GDM1 (cell line): ENCODE measurements at regions not wholly inside any gene's neighbourhood (a gene's known extent, or its start where the extent isn't known, plus 50 kb on each side); places are given as distances from the start of the nearest gene placed in this dataset.
"Not testable (repeated sequence)": the region's sequence is repeated elsewhere in the genome, so short reads cannot be mapped to it uniquely, and the experiment has no call there.

Experiments
- DNase-seq: peaks from one replicate; lab custom pipeline; 2025; lab: John Stamatoyannopoulos, UW

DNA sequence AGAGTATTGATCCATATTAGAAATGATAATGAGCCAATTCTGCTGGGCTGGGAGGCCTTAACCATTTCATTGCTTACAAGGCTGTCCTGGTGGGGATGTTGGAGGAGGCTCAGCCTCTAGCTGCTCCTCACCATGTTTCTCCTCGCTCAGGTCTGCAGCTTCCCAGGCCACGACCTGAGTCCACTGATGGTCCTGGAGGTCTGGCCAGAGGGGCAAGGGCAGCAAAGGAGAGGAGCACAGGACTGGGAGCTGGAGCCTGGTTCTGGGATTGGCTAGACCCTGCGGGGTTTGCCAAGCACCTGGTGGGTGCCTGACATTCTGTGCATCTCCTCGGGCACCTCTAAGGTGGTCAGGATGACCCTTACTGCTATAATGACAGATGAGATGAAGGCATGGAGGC, 92.6 kb downstream of the KIF26A start:
- DNase-seq: no peak

DNA sequence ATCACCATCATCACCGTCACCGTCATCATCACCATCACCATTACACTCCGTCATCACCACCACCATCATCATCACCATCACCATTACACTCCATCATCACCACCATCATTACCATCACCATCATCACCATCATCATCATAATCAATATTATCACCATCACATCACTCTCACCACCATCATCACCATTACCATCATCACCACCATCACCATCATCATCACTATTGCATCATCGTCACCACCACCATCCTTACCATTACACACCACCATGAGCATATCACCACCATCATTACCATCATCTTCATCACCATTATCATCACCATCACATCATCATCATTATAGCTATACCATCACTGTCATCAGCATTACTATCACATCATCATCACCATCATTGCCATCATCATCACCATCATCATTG, 93.7 kb downstream of the KIF26A start:
- DNase-seq: no peak

DNA sequence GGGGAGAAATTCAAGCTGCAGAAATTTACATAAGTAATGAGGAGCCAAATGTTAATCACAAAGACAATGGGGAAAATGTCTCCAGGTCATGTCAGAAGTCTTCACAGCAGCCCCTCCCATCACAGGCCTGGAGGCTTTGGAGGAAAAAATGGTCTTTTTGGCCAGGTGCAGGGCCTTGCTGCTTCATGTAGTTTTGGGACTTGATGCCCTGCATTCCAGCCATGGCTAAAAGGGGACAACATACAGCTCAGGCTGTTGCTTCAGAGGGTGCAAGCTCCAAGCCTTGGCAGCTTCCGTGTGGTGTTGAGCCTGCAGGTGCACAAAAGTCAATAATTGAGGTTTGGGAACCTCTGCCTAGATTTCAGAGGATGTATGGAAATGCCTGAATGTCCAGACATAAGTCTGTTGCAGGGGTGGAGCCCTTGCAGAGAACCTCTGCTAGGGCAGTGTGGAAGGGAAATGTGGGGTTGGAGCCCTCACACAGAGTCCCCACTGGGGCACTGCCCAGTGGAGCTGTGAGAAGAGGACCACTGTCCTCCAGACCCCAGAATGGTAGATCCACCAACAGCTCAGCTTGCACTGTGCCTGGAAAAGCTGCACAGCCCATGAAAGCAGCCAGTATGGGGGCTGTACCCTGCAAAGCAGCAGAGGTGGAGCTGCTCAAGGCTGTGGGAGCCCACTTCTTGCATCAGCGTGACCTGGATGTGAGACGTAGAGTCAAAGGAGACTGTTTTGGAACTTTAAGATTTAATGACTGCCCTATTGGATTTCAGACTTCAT, 95.8 kb downstream of the KIF26A start:
- not testable (repeated sequence) for DNase-seq

DNA sequence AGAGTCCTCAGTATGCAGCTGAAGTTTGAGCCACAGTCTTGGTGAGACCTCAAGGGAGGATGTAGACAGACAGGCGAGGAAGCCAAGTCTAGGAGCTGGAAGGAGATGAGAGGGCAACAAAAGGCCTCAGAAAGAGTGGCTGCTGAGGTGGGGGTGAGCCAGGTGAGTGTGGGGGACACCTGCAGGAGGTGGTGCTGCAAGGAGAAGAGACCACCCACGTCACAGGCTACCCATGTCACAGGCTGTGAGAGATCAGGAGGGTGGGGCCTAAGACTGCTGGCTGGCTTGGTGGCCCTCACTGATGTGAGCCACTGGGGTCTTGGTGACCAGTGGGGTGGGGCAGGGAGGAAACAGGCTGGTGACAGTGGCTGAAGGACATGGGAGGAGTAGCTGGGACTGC, 97.3 kb downstream of the KIF26A start:
- DNase-seq: no peak

DNA sequence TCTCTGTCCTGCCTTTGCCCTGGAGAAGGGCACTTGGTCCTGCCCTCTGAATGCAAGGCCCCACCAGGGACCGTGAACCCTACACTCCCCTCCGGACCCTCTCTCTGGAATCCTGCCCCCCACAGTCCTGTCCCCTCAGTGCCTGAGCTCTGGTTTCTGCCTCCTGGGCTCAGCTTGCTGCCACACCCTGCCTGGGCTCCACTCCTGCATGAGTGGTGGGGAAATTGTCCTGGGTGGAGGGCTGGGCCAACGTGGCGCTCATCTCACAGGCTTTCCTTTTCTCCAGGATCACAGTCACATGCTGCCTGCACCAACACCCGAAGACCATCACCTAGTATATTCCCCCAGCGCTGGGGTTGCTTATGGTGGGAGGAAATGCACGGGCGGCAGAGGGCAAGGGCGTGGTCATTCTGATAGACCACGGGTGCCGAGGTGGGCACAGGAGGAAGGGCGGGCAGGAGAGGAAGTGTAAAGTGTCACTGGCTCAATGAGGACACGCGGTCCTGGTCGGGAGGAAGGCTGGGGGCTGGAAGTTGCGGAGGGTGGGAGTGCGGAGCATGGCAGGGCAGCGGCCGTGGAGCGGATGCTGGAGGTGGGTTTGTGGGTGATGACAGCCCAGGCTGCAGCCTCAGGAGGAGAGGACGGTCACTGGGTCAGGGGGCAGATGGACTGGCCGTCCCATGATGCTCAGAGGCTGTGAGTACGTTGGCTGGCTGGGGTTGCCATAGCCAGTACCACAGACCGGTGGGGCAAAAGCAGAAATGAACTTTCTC, 99.5 kb downstream of the KIF26A start:
- no peak for DNase-seq

DNA sequence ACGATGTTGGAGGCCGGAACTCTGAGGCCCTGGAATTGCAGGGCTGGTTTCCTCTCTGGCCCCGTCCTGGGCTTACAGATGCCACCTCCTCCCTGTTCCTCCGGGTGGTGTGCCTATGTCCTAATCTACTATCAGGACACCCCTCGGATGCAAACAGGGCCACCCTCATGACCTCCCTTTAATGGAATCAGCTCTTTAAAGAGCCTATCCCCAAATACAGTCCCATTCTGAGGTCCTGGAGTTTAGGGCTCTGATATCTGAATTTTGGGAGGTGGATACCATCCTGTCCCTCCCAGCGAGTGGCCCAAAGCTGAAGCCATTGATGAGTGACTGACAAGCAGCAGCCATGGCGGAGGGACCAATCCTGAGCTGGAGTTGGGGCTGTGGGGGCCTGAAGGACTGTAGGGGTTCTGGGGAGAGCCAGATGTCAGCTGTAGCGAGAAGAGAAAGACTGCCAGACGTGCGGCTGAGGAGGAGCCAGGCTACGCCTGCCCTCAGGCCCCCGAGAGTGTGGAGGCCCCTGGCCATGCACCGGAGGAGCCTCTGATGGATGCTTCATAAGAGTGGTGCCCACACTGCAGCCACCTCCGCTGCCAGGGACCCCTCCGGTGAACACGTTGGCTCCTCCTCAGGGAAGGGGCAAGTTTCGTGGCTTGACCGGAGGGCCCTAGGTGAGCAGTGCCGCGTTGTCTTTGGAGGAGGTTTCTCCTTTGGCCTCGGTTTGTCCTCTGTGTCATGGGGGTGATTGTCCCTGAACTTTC, 100.2 kb downstream of the KIF26A start:
- no peak for DNase-seq

DNA sequence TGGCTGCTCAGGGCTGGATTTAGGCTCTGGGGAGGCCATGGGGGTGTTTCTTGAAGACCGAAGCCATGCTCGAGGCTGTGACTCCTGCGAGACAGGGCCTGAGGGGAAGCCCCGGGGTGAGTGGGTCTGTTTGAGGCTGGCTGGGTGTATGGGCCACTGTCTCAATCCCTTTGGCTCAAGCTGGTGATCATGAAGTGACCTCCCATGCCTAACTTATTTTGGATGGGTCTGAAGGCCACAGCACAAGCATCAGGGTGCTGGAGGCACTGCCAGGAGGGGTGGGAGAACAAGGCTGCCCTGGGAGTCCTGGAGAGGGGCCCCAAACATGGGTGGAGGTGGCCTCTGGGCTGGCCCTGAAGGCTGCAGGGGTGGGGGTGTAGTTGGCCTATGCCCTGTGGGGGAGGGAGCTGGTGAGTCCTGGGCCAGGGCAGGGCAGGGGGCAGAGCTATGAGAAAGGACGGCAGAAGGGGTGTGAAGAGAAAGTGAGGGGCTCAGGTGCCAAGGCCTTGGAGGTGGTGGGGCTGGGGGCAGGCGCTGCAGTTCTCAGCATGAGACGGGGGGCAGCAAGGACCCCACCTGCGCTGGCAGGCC, 100.9 kb downstream of the KIF26A start:
- DNase-seq: no peak

DNA sequence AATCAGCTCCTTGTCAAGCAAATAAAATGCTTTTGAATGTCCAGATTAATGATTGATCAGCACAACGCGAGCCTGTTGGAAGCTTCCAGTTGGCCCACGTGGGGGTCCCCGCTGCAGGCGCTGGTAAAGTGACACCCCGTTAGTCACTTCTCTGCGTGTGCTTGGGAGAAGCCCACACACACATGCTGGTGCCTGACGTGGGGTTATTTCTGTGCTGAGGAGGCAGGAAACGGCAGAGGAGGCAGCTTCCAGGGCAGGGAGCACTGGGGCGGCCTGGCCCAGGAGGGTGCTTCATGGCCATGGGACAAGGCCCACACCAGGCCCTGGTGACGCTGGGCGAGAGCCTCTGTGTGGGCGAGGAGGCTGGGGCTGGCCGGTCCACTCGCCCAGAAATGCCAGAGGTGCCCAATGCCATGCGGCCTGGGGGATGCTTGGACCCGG, 101.5 kb downstream of the KIF26A start:
- DNase-seq: no peak

DNA sequence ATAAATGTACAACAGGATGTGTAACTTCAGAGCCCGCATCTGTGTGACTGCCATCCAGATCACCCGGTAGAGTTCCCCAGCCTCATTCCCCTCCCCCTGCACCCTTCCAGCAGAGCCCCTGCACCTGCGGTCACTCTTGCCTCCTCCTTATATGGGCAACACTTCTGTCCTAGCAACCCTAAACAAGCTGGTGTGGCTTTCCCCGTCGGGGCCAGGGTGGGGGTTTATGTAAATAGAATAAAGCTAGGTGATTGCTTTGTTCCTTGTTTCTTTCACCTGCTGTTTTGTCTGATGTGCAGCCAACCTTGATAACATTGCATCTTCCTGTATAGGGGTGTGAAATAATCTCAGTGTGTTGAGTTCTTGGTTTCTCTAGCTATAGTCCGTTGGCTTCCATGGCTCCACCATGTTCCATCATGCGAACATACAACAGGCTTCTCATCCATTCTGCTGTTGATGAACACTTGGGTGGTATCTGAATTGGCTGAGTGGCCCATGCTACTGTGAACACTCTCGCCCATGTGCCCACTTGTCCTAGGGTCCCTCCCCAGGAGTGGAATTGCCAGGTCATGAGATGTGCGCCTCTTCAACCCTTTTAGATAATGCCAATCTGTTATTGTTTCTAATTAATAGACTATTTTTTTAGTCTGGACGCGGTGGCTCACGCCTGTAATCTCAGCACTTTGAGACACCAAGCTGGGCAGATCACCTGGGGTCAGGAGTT, 102.2 kb downstream of the KIF26A start:
- DNase-seq: no peak

DNA sequence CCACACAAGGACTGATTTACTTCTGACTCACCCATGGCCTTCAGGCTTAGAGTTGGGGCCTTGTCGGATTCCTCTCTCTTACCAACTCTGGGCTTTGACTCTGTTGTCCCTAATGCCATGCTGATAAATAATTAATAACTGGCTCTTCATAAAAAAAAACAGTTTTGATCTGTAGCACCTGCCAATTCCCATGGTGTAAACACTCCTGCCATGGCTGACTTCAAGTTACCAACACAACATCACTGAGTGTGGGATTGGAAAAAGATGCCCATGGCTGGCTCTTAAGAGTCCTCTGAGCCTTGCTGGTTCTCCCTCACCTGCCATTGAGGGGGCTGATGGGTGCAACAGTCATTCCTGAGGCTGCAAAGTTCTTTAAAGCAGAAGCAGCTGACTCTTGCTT, 104.8 kb downstream of the KIF26A start:
- no peak for DNase-seq

DNA sequence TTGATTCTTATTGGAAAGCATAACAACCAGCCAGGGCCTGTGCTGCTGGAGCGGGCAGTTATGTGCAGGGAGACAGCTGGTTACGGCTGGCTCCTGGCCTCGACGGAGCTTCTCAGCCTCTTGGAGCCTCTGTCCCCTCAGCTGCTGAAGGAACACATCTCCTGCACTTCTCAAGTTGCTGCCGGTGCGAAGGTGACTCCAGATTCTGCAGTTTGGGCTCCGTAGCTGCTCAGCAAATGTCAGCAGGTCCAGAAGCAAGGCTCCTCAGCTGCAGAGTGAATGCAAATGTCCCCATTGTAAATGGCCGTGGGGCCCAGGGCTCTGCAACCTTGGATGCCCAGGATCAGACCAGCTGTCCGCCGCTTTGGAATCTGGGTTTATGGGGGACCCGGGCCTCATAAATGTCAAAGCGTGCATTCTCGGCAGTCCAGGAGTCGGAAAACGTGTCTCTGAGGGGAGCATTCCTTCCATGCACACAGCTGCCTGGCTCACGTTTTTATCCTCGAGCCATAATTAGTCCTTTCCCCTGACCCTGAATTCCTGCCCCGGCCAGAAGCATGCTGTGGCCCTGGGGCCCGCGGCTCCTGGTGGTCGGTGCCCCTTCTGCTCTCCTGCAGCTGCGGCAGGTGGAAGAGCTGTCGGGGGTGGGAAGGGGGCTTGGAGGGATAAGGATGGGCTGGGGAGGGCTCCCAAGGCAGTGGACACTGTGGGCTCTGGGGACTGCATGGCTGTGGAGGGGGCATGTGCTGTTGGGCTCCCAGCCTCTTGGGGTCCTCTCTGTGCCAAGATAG, 106.0 kb downstream of the KIF26A start:
- DNase-seq: no peak

DNA sequence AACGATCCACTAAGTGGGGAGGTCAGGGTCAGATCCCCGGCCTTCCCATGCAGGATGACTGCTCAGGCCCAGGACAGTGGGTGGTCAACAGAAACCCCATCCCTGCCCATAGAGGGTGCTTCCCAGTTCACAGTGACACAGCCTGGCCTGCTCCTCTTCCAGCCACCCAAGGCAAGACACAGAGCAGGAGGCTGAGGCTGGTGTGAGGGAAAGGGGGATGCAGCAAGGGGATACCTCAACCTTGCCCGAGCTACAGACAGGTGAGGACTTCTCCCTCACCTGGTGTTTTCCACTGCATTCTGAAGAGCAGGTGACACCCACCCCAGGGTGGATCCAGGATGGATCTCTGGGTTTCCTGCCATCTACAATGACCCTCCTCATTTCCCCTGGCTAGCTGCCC, 106.7 kb downstream of the KIF26A start:
- DNase-seq: no peak

DNA sequence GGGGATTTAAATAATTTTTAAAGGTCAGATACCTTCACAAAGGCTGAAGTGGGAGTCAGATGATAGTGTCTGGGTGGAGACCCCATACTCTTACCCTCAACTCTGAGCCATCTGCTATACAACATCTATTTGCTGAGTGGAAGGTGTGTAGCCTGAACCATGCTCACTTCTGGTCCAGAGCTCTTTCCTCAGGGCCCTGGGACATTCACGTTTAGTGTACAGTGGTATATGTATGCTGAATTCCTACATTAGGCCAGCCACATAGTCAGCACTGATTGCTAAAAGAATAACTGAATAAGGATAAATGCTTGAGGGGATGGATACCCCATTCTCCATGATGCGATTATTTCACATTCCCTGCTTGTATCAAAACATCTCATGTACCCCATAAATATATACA, 107.3 kb downstream of the KIF26A start:
- no peak for DNase-seq

DNA sequence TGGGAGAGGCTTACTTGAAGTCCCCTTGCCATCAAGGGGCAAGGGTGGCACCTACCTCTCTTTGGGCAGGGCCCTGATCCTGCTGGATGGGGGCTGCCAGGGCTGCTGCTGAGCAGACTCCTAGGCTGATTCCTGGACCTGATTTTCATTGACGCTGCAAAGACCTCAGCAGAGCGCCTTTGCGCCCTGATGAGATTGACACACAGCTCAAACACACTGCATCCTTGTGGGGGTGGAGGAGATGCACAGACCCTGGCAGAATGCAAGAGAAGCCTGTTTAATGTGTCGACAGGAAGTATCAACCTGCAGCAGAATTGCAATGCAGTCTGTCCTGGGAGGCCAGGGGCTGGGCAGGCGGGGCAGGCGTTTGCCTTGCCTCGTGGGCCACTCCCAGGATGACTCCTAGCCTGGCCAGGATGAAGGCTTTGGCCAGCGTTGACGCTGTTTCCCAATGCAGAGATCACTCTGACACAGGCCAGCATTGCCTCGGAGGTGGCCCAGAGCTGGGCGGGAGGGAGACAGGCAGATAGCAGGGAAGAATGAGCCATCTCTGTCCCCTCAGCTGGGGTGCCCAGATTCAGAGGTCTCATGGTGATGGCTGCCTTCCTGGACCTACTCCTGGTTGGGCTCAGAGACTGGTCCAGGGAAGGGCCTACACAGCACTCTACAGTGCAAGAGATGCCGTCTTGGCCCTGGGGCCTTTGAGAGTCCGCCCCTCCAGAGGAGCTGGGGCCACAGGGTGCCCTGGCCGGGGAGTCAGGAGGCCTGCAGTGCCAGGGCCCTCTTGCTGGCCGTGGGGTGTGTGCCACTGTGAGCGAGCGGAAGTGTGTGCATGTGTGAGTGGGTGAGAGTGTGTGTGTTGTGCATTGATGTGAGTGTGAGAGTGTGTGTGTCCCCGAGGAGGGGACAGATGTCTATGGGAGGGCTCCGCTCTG, 108.3 kb downstream of the KIF26A start:
- no peak for DNase-seq

DNA sequence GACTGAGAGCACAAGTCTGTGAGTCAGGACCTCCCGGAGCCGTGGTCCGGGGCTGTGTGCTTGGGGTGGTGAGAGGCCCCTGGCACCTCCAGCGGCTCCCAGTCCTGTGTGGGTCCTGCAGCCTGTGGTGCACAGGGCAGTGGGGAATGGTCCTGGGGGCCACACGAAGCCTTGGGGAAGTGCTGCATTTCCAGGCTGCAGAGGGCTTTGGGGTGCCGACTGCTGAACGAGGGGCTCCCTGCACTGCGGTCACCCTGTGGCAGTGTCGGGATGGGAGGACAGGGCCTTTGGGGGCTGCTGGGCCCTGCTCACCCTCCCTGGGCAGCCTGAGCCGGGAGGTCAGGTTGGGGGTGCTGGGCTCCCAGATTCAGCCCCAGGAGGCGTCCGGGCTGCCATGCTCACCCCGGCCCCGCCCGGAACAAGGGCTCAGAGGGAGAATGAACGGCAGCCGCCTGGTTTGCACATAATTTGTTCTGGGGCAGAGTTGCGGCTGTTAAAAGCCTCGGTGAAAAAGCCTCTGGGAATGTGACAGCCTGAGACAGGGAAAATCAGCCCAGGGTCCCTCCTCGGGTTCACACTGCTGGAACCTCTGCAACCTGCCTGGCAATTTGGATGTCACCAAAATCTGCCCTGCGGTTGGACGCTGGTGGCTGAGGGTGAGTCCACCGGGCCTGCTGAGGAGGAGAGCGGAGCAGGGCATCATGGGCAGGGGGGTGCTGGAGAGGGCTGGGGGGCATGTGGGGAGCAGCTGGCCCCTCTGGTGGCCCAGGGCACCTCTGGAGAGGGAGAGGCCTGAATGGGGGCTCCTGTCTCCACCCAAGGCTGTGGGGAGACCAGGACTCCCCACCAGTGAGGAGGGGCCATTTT, 109.2 kb downstream of the KIF26A start:
- no peak for DNase-seq

DNA sequence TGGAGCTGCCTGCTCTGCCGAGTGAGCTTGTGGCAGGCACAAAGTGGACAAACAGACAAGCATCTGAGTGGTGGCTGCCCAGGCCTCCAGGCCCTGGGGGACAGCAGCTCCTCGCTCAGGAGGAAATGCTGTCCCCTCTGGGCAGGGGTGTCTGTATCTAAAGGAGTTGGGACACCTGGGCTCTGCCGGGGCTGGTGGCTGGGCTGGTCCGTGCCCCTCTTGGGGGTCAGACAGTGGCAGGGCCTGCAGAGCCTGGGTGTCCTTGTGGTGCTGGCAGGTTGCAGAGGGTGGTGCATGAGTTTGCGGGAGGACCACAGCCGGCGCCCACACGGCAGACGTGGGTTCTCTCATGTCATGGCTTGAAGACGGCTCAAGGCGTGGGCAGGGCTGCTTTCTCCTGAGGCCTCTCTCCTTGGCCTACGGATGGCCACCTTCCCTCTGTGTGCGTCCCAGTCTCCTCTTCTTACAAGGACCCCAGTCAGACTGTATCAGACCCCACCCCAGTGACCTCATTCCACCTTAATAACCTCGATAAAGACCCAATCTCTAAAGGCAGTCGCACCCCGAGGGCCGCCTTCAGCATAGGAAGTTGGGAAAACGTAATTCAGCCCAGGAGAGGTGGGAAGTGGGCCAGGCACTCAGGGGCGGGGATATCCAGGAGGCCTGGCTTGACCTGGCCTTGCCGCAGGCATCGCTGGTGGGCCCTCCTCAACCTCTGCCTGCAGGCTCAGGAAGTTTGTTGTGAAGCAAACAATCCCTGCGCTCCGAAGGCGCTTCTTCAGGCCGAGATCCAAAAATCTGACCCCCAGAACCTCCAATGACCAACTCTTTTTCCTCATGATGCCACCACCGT, 110.0 kb downstream of the KIF26A start:
- DNase-seq: no peak

DNA sequence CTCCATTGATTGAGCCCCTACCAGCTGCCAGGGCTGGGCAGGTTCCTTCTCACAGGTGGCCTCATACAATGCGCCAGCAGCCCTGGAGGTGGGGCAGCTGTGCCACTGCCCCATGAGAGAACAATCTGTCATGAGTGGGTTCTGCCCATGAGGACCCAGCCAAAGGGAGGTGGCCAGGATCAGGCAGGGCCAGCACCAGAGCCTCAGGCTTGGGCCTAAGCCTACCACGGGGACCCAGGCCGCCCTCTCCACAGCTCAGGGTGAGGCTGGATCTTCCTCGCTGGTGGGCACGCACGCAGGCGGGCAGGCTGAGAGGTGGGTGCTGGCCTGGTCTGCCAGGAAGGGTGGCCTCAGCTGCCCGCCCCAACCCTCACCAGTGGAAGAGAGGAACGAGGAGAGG, 110.7 kb downstream of the KIF26A start:
- no peak for DNase-seq

DNA sequence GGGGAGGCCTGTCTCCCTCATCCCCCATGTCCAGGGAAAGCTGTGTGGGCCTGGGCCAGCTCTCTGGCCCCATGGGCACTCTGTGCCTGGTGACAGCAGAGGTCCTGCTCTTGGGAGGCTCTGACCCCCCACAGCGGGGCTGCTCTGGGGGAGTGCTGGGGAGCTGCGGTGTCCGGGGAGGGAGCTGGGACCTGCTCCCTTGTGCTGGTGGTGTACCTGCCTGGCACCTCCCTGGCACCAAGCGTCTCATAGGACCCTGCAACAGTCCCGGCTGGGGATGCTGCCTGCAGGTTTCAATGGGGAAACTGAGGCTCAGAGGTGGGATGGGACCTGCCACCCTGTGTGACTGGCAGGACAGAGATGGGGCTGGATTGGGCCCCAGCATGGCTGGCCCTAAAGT, 111.3 kb downstream of the KIF26A start:
- DNase-seq: no peak
